GM18499 (cell line): ENCODE measurements at regions not wholly inside any gene's neighbourhood (a gene's known extent, or its start where the extent isn't known, plus 50 kb on each side); places are given as distances from the start of the nearest gene placed in this dataset.
"Not testable (repeated sequence)": the region's sequence is repeated elsewhere in the genome, so short reads cannot be mapped to it uniquely, and the experiment has no call there.

Experiments used
- ATAC-seq: cut with Tn5 transposase; IDR thresholded peaks from one replicate; pipeline ENCODE4 v1.9.1; 2021; ENCODE audit warnings: moderate number of reproducible peaks; ENCODE audit not compliant: insufficient read depth, unreplicated experiment

- no peak for ATAC-seq
Observed at GRCh38 chrX:139202742-139203420, 327.7 kb upstream of the F9 start.

DNA sequence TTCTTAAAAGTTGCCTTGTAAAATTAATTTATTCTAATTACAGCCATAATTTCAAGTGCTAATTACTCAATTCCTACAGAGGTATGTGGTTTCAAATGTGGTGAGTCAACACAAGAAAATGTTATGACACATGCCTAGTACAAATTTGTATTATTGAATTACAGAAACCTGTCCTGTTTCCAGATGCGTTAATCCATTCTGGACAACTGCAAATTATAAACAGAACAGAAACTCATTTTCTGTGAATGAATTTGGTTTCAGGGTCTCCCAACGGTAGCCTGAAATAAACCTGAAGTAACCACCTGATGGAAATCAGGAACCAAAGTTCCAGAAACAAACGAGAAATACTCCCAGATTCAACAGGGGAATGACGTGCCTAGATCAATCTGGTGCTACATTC is 328.6 kb upstream of the F9 start:
- ATAC-seq, result no peak

DNA sequence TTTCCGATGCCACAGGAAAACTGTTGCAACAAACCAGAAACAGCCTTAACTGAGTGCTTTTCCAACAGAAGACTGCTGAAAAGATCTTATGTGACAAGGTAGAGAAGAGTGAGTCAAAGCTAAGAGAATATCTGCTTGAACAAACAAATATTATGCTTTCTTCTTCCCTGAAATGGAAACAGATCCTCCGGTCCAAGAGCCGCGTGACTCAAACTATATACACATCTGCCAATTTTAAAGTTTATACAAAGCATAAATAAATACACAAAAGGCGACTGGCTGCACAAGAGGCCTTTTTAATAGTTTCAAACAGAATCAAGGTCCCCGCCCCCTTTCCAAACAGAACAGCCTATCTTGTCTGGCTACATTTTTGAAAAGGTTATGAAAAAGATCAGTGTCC is 329.7 kb upstream of the F9 start:
- ATAC-seq, result no peak

DNA sequence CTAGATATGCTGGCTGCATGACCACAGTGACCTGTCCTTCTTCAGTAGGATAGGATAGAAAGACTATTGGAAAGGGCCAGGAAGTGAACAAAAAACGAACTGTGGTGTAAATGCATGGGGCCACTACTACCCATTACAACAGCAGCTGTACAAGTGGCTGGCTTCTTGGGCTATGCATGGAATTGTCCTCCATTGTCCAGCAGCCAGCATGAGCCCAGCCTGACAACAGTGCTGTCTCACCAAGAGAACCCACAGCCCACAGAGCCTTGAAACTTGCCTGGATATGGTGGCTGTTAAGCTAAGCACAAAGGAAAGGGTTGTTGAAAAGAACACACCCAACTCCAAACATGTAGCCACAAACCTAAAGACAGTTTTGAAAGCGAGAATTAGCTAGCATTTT is 330.2 kb upstream of the F9 start:
- no peak for ATAC-seq

DNA sequence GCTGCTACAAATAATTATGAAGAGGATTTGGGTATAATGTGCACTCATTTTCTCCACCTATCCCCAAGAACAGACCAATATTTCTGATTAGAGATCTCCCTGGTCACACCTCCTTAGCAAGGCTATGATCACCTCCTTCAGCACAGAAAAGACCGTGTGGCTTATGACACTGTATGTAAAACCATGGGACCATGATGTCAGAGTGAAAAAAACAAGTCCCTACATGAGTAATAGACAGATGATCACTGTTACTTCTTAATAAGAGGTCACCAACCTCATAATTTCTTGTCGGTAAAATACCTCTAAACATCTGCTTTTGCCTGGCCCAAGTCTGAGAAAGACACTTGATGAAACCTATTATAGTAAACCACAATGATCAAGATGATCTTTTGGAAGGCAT is 330.6 kb upstream of the F9 start:
- ATAC-seq, result no peak

DNA sequence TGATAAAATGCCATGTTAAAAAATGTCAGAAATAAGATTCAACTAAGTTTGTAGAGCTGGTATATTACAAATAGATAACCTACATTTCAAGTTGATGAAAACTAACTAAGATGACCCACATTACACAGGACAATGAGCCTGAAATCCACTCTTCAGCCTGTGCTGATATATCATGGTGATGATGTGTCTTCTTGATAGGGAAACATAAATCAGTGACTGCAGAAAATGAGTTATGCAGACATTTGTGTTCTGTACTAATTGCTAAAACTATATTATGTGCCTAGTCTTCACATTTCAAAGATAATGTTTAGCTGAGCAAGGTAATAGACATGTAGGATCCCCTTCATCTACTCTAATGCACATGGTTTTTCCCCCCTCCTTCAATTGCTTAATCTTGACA is 331.6 kb upstream of the F9 start:
- no peak for ATAC-seq

- no peak for ATAC-seq
Observed at GRCh38 chrX:139196890-139197289, 333.6 kb upstream of the F9 start.

DNA sequence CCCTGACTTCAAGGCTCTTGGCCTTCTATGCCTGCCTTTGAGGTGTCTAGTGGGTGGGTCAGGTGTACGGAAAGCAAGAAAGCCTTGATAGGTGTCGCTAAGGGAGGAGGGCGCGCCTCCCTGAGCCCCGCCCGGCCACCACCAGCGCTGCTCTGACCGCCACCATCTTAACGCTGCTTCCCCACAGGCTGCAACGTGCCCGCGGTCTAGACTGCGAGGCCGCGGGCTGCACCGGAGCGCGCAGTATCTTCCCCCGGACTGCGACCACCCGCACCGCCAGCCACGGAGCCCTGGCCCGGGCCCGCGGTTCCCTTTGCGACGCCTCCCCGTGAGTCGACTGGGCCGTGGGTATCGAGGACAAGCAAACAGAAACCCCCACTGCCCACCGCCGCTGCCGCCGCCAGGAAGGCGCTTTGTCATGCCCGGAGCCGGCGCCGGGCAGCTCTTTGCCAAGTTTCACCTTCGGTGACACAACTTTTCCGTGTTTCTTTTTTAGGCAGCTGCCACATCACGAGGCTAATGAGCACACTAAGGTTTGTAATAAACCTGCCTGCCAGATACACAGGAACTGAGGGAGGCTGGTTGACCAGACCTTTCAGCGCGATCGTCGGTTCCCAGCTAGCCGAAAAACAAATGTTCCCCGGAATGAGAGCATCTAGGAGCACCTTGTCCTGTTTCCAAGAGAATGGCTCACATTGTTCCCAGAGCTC is 335.8 kb upstream of the F9 start:
- ATAC-seq, result no peak

DNA sequence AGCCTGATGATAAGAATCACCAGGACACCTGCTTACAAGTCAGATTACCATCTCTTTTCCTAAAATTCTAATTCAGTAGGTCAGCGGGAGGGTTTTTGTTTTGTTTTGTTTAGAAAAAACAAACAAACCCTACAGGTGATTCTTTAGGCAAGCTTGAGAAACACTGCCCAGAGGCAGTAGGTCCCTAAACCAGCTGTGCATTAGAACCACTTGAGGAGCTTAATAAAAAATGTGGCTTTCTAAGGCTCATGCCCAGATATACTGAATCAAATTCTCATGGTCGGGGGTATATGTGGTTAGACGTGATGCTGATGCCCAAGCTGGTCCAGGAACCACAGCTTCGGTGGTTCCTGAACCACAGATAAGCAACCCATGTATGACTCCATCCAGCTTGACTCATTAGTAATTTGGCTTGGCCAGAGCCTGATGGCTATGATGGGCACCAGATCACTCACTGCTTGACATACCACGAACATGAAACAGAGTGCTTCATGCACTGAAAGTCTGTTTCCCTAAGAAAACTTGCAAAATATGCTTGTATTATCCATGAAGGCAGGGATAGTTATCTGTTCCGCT is 338.1 kb upstream of the F9 start:
- ATAC-seq, result no peak

GRCh38 chrX:139191746-139192385 is 338.7 kb upstream of the F9 start:
- ATAC-seq, result no peak

GRCh38 chrX:139191286-139191685 is 339.3 kb upstream of the F9 start:
- no peak for ATAC-seq

DNA sequence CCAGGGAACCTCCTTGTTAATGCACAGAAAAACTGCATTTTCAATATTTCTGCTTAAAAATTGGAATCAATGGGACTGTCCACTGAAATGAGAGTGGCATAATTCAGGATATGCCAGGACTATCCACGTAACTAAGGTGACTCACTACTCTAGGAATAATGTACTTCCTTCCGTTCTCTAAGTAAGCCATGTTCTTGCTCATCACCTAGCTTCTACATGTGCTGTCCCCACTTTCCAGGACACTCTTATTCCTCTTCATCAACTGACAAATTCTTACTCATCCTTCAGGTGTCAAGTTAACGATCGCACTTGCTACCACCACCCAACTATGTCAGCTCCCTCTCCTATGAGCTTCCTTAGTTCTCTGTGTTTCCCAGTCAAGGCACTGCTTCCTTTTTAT is 342.8 kb upstream of the F9 start:
- no peak for ATAC-seq

GRCh38 chrX:139186991-139187390 is 343.5 kb upstream of the F9 start:
- ATAC-seq, result no peak

- no peak for ATAC-seq
Observed at GRCh38 chrX:139179592-139179991, 350.9 kb upstream of the F9 start.

DNA sequence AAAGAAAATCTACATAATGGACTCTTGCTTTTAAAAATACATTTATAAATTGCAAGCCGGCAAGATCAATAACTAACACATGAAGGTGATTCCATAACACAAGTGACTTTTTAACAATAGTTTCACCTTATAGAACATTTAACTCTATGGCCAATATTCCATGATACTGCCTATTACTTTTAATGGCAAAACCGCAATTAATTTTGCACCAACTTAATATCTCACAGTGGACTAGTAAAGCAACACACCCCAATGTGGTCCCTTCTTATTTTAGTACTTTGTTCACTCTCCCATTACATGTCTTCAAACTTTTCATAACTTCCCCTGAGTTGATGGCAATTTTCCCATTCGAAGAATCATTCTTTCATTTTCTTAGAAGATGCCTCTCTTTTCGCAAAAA is 351.6 kb upstream of the F9 start:
- ATAC-seq, result no peak

GRCh38 chrX:139172731-139173130 is 357.8 kb upstream of the F9 start:
- no peak for ATAC-seq

GRCh38 chrX:139170526-139171173 is 359.9 kb upstream of the F9 start:
- no peak for ATAC-seq

GRCh38 chrX:139167282-139167681 is 363.3 kb upstream of the F9 start:
- no peak for ATAC-seq

DNA sequence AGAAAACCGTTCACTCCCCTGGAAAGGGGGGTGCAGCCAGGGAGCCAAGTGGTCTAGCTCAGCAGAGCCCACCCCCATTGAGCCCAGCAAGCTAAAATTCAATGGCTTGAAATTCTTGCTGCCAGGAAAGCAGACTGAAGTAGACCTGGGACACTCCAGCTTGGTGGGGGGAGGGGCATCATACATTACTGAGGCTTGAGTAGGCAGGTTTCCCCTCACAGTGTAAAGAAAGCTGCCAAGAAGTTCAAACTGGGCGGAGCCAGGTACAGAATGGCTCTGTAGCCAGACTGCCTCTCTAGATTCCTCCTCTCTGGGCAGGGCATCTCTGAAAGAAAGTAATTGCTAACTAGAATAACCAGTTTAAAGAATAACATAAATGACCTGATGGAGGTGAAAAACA is 372.3 kb upstream of the F9 start:
- no peak for ATAC-seq

- ATAC-seq, result no peak
Observed at GRCh38 chrX:139156356-139156755, 374.2 kb upstream of the F9 start.

DNA sequence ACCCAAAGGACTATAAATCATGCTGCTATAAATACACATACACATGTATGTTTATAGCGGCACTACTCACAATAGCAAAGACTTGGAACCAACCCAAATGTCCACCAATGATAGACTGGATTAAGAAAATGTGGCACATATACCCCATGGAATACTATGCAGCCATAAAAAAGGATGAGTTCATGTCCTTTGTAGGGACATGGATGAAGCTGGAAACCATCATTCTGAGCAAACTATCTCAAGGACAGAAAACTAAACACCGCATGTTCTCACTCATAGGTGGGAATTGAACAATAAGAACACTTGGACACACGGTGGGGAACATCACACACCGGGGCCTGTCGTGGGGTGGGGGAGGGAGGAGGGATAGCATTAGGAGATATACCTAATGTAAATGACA is 383.9 kb upstream of the F9 start:
- not testable (repeated sequence) for ATAC-seq
